HG03521 (cell line): ENCODE measurements at regions not wholly inside any gene's neighbourhood (a gene's known extent, or its start where the extent isn't known, plus 50 kb on each side); places are given as distances from the start of the nearest gene placed in this dataset.
"Not testable (repeated sequence)": the region's sequence is repeated elsewhere in the genome, so short reads cannot be mapped to it uniquely, and the experiment has no call there.

Experiments used
- ATAC-seq: cut with Tn5 transposase; IDR thresholded peaks from one replicate; pipeline ENCODE4 v1.9.1; 2021; ENCODE audit warnings: mild to moderate bottlenecking, moderate library complexity; ENCODE audit not compliant: unreplicated experiment

DNA sequence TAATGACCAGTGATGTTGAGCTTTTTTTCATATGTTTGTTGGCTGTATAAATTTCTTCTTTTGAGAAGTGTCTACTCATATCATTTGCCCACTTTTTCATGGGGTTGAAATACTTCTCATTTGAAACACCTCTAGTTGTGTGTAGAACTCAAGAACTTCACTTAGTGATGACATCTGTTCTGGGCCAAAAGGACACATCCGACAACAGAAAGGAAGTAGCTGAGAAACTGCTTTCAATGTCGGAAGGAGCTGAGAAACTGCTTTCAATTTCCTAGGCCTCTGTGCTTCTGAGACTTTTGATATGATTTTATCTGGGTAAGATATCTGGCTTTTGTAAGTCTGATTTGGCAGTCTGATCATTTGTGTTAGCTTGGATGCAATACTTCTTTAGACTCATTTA lies 635.3 kb downstream of the TMTC2 start:
- ATAC-seq: no peak

DNA sequence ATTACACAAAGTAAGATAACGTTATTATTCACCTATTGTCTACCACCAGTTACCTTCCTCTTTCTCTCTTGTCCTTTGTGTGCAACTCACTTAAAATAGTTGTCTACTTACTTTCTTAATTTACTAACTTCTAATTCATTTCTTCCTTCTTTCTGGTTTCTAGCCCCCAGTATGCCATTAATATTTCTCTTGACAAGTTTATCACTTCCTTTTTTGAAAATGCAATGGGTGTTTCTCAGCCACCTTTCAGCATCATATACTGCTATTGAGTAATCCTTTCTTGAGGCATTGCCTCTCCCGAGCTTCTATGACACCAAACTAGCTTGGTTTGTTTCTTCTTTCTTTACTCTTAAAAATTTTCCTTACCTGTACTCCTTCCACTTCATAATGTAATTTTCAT lies 633.6 kb downstream of the TMTC2 start:
- ATAC-seq: no peak

DNA sequence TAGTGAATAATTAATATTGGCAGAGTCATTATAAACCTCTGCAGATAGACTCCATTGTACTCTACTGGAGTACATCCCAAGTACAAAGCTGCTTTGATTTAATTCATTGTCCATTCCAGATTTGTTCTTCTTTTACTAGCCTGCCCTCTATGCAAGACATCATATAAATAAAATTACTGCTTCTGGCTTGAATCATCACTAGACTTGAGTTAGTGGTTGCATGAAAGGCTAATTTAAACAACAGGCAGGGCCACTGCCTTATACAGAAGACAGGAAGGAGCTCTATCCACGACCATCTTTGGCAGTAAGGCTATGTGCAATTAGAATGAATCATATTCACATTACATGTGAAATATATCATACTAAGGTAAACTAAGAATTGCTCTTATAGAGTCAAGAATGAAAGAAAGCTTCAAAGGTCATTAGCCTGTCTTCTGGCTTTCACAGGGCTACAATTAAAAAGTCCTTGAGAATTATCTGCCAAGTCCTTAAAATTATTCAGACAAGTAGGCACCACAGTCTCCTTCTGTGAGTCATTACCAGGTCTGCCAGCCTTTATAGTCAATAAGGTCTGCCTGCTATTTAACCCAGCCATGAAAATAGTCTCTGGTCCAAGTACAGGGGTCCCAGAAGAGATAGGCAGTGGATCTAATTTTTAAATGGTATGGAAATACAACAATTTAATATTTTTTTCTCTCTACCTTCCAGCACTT lies 631.8 kb downstream of the TMTC2 start:
- no peak for ATAC-seq

DNA sequence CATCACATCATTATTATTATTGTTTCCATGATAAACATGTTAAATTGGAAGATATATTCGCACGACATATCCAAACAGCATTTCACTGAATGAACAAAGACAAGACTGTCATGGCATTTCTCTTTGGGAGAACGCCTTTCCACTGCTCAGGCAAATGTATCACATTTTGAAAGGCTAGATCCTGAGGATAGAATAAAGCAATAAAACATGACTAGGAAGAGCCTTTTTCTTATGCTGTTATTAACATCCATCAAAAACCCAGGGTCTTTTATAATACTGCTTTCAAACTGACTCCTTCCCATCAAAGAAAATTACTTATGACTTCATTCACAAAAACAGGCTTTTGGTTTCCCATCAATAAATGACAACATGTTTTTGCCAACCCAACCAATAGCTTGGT lies 630.9 kb downstream of the TMTC2 start:
- ATAC-seq: no peak

DNA sequence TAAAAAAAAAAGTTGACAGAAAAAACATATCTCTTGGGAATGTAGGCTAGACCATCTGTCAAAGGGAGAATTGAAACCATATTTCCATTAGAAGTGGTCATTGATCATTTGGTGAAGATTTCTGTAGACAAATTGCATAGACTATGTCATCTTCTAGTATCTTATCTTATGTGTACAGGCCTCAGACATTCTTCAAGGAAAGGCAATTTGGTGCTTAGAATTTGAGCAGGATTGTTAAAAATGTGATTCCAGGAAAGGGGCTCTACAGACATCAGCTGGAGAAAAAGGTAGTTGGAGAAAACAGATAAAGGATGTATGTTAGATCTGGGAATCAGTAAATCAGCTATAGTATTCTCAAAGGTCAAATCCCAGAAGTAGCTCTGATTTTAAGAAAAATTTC lies 627.1 kb downstream of the TMTC2 start:
- no peak for ATAC-seq

DNA sequence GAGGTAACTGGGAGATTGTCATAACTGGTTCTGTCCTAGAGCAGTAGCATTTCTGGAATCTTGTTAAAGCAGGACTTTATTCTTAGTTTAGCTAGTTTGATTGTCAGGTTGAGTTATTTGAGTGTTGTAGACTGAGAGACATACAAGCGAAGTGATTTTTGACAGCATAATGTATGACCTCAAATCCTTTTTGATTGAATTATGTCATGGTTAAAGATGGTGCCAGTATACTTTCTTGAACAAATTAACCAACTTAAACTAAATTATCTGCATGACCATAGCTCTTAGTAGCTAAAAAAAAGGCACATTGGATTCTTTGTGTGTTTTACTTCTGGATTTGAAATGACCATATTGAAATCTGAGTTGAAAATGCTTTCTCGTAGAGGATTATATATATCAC lies 626.6 kb downstream of the TMTC2 start:
- no peak for ATAC-seq

DNA sequence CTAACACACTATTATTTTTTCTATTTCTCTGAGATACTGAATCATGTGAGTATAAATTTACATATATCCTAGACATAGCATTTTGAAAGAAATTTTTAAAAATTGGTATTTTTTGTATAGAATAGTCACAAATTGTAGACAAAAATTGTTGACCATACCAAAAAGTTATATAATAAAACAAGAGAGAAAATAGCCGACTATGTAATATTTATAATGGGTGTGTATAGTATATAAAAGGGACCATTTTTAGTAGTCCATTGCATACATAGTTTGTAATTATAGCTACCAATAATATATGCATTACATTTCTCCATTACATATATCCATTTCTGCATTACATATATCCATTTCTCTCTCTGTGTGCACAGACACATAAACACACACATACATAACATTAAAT lies 590.2 kb downstream of the TMTC2 start:
- no peak for ATAC-seq

DNA sequence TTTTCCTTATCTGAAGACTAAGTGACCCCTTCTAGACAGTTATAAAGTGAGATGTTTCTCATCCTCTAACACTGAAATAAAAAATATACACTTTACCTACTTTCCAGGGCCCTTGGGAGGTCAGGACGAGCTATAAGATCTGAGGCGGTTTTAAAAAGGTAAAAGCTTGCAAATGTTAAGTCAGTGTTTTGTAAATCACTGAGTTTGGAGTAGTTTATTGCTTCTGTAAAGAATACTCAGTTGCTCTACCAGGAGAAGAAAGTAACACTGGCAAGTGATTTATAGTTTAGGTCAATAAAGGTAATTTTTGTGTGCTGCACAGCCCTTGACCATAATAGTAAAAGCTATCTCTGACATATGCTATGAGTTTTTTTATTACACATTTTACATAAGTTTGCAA lies 584.5 kb downstream of the TMTC2 start:
- no peak for ATAC-seq

DNA sequence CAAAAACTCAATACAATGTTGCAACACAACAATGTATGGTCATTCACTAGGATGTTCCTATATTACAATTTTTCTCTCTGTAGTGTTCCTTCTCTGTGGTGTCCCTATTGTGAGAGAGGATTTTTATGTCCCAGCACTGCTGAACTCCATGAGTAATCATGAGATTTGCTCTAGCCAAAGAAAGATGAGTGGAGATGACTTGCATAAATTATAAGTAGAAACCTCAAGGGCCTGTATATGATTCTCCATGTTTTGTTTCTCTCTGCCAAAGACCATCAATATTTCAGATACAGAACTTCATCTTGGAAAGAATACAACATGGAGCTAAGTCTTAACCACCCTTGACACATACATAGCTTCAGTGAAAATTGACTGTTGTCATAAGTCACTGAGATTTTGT lies 579.1 kb downstream of the TMTC2 start:
- no peak for ATAC-seq

DNA sequence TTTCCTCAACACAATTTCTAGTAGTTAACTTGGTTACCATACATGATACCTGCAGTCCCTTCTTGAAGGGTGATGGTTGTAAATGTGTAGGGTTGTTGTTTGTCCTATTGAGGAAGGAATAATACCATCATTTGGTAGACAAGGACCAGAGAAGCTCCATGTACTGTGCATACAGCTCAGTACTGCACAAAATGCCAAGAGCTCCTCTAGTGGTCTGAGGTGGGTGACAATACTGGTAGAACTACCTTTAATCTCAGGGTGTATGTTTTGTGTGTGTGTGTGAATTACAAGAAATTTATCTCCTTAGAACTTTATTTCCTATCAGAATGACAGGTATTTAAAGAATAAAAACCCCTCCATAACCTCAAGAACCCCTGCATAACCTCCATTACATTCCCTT lies 575.3 kb downstream of the TMTC2 start:
- no peak for ATAC-seq

DNA sequence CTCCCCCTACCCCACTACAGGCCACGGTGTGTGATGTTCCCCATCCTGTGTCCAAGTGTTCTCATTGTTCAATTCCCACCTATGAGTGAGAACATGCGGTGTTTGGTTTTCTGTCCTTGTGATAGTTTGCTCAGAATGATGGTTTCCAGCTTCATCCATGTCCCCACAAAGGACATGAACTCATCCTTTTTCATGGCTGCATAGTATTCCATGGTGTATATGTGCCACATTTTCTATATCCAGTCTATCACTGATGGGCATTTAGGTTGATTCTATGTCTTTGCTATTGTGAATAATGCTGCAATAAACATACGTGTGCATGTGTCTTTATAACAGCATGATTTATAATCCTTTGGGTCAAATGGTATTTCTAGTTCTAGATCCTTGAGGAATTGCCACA lies 573.4 kb downstream of the TMTC2 start:
- not testable (repeated sequence) for ATAC-seq

DNA sequence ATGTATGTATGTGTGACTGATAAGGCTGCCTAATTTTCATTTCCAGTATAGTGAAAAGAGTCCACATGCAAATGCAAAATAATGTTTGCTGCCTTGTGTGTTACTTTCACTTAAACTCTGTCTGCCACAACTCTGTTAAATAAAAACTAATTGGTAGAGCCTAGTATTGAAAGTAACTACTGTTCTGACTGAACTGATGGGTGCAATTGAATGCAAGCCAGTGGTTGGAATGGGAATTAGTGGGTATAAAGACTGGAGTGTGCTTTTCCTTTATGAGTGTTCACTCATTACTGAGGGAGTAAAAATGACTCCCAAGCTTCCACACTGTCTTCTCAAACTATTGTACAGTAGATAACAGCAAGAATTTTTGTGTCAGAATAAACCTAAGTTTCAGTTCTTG lies 571.0 kb downstream of the TMTC2 start:
- ATAC-seq: no peak

DNA sequence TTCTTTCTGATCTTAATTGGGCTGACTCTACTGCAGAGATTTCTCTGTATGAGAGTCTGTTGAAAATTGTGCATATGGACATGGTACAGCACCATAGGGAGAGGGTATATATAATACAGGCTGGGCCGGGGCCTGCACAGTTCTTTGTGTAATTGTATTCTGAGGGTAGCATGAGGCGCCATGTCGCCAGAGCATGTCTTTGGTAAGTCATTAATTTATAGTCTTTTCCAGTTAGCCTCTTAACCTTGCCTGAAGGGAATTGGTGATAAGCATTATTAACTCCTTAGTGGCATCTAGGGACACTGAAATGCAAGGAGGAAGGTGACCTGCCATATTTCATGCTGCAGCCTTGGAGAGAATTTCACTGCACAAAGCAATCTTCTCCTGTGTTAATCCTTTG lies 569.9 kb downstream of the TMTC2 start:
- no peak for ATAC-seq

DNA sequence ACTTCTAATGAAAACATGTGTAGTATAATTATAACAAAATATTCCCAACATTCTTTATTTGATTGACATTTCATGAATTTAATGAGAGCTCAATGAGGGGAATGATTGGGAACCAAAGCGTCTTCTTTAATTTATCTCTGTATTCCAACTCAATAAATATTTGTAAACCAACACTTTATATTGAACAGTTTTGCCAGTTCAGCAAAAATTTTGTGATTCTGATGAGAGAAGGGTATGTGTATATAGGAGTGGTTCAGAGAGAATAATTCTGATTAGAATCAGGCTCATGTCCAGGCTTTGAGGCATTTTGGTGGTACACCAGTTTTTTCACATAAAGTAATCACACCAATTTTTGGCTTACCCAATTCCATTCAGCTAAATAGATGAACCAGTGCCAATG lies 564.2 kb downstream of the TMTC2 start:
- no peak for ATAC-seq

DNA sequence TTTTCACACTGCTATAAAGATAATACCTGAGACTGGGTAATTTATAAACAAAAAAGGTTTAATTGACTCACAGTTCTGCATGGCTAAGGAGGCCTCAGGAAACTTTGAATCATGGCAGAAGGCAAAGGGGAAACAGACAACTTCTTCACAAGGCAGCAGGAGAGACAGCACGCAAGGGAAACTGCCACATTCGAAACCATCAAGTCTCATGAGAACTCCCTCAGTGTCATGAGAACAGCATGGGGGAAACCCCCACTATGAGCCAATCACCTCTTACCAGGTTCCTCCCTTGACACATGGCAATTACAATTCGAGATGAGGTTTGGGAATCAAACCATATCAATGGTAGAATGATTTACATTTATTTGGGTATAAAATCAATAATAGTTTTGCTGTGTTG lies 558.5 kb downstream of the TMTC2 start:
- no peak for ATAC-seq

DNA sequence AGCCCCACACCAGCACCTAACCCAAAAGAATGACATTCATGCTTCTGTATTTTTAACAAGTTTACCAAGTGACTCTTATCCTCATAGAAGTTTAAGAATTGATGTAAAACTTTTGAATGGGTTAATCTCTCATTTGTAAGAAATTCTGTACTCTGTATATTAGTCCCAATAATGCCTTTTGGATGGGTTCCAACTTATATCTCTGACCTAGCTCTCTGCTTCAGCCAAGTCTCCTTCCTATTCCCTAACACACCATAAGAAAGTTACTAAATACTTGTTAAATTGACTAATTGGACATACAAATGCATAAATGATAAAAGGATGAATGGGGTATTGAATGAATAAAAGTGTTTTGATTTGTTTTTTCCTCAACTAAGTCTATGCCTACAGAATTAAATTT lies 557.3 kb downstream of the TMTC2 start:
- ATAC-seq: no peak

DNA sequence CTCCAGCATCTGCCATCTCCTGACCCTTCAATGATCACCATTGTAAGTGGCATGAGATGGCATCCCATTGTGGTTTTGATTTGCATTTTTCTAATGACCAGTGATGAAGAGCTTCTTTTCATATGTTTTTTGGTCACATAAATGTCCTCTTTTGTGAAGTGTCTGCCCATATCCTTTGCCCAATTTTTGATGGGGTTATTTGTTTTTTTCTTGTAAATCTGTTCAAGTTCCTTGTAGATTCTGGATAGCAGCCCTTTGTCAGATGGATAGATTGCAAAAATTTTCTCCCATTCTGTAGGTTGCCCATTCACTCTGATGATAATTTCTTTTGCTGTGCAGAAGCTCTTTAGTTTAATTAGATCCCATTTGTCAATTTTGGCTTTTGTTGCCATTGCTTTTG lies 547.3 kb downstream of the TMTC2 start:
- ATAC-seq: not testable (repeated sequence)

DNA sequence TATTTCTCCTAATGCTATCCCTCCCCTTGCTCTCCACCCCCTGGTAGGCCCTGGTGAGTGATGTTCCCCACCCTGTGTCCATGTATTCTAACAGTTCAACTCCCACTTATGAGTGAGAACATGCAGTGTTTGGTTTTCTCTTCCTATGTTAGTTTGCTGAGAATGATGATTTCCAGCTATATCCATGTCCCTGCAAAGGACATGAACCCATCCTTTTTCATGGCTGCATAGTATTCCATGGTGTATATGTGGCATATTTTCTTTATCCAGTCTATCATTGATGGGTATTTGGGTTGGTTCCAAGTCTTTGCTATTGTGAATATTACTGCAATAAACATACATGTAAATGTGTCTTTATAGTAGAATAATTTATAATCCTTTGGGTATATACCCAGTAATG lies 540.3 kb downstream of the TMTC2 start:
- ATAC-seq: not testable (repeated sequence)

DNA sequence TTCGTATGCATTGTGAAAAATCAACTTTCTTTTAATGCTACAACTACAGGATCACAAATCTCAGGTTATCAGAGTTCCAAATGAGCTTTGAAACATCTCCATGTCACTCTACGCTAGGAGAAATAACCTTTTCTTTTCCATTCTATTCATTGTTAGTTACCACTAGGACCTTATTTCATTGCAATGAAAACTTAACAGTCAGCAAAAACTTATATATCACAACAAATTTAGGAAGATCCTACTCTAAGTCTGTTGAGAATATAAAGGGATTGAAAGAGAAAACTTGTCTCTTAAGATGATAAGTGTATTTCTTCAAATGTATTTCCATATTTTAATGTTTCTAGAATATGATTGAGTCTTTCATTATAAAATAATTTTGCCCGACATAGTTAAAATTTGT lies 539.1 kb downstream of the TMTC2 start:
- ATAC-seq: no peak

DNA sequence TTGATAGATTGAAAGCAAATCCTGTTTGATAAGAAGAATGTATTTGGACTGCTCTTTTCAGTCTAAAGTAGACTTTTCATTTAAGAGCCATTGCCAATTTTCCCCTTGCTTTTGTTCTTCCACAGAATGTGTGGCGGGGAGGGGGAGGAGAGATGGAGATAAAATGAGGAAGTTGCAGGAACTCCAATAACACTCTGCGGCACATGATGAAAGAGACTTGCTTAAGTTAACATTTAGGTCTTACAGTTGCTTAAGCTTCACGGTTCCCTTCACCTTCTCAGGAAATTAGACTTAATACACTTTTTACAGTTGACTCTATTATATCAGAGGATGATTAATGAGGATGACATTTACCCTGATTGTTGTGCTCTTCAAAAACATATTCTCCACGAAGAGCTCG lies 537.3 kb downstream of the TMTC2 start:
- ATAC-seq: no peak

DNA sequence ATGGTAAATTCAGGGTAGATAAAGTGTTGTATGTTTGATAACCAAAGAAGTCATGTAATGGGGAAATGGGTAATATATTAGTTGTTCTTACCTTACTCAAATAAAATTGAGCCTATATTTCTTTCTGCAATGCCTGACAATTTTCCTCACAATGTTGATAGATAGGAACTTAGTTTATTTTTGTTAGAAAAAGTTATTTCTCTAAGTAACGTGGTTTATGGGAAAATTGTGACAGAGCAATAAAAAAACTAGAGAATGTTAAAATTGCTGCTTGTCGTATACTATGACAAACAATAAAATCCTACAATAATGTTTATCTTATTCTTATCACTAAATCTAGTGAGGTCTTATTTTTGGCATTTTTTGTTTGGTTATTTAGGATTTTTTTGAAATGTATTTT lies 534.1 kb downstream of the TMTC2 start:
- ATAC-seq: no peak

DNA sequence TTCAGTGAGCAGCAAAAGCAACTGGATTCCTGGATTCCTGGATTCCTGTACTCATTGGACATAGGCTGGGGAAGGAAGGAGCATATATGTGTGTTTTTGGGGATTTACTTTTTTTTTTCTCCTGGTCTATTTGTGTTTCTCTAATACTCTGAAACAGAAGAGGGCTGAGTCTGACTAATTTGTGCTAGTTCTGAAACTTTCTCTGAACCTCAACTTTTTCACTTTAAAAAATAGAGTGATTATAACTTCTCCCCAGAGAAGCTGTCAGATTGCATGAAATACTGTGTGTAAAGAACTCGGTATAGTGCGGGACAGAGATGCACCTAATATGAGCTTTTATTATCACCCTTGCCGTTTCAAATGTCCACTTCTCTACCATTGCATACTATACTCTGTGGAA lies 529.5 kb downstream of the TMTC2 start:
- no peak for ATAC-seq

DNA sequence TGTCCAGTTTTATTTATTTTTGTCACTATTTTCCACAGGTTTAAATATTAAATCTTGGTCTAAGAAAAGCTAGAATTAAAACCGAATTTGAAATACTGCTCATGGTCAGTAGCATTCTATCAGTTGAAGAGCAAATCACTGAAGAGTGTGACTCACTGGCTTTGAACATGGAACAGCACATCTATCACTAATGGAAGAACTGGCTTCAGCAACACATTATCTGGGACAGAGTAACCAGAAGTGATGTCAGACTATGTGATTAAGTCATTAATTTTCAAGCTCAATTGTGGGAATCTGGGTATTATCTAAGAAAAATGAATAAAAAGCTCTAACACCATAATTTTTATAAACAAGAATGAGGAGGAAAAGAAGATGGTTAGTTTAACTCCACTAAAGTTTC lies 527.5 kb downstream of the TMTC2 start:
- no peak for ATAC-seq
